Right renal cortex interstitium (tissue), 3 donors: ENCODE measurements at regions not wholly inside any gene's neighbourhood (a gene's known extent, or its start where the extent isn't known, plus 50 kb on each side); places are given as distances from the start of the nearest gene placed in this dataset.
"Not testable (repeated sequence)": the region's sequence is repeated elsewhere in the genome, so short reads cannot be mapped to it uniquely, and the experiment has no call there.

Experiments
- DNase-seq, 3 donors: peaks; one replicate each; pipeline ENCODE4 v3.0.0-alpha.2; 2013; ENCODE audit warnings: low read depth in 3 of 3, low spot score in 2 of 3

GRCh38 chr2:139737659-139738058 is 957.5 kb upstream of the NXPH2 start:
- no peak for DNase-seq

- no peak for DNase-seq
These were observed 950.0 kb upstream of the NXPH2 start for GRCh38 chr2:139730197-139730596.

GRCh38 chr2:139721411-139721995 is 941.3 kb upstream of the NXPH2 start:
- no peak for DNase-seq

GRCh38 chr2:139720056-139720455 is 939.9 kb upstream of the NXPH2 start:
- no peak for DNase-seq

GRCh38 chr2:139704606-139705005 is 924.4 kb upstream of the NXPH2 start:
- no peak for DNase-seq

GRCh38 chr2:139694327-139694726 is 914.1 kb upstream of the NXPH2 start:
- DNase-seq = no peak

- no peak for DNase-seq
These were observed 906.0 kb upstream of the NXPH2 start for GRCh38 chr2:139686205-139686604.

GRCh38 chr2:139685090-139685983 is 905.1 kb upstream of the NXPH2 start:
- peak in 1 of 3 donors; percentile 13 for DNase-seq

- no peak for DNase-seq
These were observed 904.2 kb upstream of the NXPH2 start for GRCh38 chr2:139684286-139684860.

GRCh38 chr2:139674577-139674976 is 894.4 kb upstream of the NXPH2 start:
- no peak for DNase-seq

- not testable (repeated sequence) for DNase-seq
These were observed 893.3 kb upstream of the NXPH2 start for GRCh38 chr2:139673447-139673846.

- DNase-seq = no peak
These were observed 889.5 kb upstream of the NXPH2 start for GRCh38 chr2:139669675-139670074.

- no peak for DNase-seq
These were observed 872.2 kb upstream of the NXPH2 start for GRCh38 chr2:139652385-139652784.

GRCh38 chr2:139645617-139646016 is 865.4 kb upstream of the NXPH2 start:
- no peak for DNase-seq

- no peak for DNase-seq
These were observed 862.9 kb upstream of the NXPH2 start for GRCh38 chr2:139643139-139643538.

GRCh38 chr2:139631966-139632365 is 851.8 kb upstream of the NXPH2 start:
- no peak for DNase-seq

GRCh38 chr2:139628931-139629330 is 848.7 kb upstream of the NXPH2 start:
- no peak for DNase-seq

- no peak for DNase-seq
These were observed 845.9 kb upstream of the NXPH2 start for GRCh38 chr2:139626128-139626527.

GRCh38 chr2:139622691-139623090 is 842.5 kb upstream of the NXPH2 start:
- no peak for DNase-seq

- DNase-seq = no peak
These were observed 837.6 kb upstream of the NXPH2 start for GRCh38 chr2:139617747-139618146.

GRCh38 chr2:139613264-139613663 is 833.1 kb upstream of the NXPH2 start:
- no peak for DNase-seq

- DNase-seq = no peak
These were observed 830.3 kb upstream of the NXPH2 start for GRCh38 chr2:139610512-139610911.
